ENCODE measurements at regions not wholly inside any gene's neighbourhood (a gene's known extent, or its start where the extent isn't known, plus 50 kb on each side); places are given as distances from the start of the nearest gene placed in this dataset.

DNA sequence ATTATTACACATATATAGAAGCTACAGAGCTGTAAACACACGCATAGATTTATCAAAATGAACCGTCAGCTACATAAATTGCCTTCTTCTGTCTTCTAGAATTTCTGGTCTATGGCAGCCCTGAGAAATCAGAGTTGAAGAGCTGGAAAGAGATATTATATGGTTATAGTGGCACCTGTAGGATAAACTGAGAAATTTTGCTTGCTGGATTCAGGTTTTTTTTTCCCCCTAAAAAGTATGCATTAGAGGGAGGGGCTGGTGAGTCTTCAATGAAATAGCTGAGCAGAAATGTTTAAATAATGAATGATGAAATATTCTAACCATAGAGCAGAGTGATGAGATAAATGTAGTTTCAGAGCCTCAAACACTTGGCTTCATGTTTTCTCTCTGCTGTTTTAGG is 78.0 kb upstream of the DYNC1I1 start:
- TF ChIP-seq TOX (CRISPR knock-in tag; IDR thresholded peaks at IDR 0.05; ENCODE audit: borderline replicate concordance) (no peak), TSHZ2 (CRISPR knock-in tag; IDR thresholded peaks at IDR 0.05) (no peak), POU6F1 (CRISPR knock-in tag; IDR thresholded peaks at IDR 0.05; ENCODE audit: borderline replicate concordance, low read depth) (no peak), BACH2 (CRISPR knock-in tag; IDR thresholded peaks at IDR 0.05; ENCODE audit: borderline replicate concordance) (no peak), ARNTL (CRISPR knock-in tag; IDR thresholded peaks at IDR 0.05; ENCODE audit: borderline replicate concordance, low read depth) (no peak), TCF4 (CRISPR knock-in tag; IDR thresholded peaks at IDR 0.05; ENCODE audit: borderline replicate concordance) (no peak), ZNF565 (CRISPR knock-in tag; conservative IDR thresholded peaks at IDR 0.05; ENCODE audit: low read depth) (no peak), ZC3H10 (CRISPR knock-in tag; IDR thresholded peaks at IDR 0.05) (no peak), SNAI2 (CRISPR knock-in tag; IDR thresholded peaks at IDR 0.05) (no peak), OSR1 (CRISPR knock-in tag; IDR thresholded peaks at IDR 0.05) (no peak), PATZ1 (CRISPR knock-in tag; IDR thresholded peaks at IDR 0.05; ENCODE audit: borderline replicate concordance) (no peak), GLIS3 (CRISPR knock-in tag; IDR thresholded peaks at IDR 0.05) (no peak), ZFP3 (CRISPR knock-in tag; IDR thresholded peaks at IDR 0.05) (no peak), ZFP30 (CRISPR knock-in tag; IDR thresholded peaks at IDR 0.05) (no peak), PPARA (CRISPR knock-in tag; IDR thresholded peaks at IDR 0.05; ENCODE audit: borderline replicate concordance) (no peak), CSDC2 (CRISPR knock-in tag; IDR thresholded peaks at IDR 0.05) (no peak)
- TF ChIP-seq, protein P1, sequence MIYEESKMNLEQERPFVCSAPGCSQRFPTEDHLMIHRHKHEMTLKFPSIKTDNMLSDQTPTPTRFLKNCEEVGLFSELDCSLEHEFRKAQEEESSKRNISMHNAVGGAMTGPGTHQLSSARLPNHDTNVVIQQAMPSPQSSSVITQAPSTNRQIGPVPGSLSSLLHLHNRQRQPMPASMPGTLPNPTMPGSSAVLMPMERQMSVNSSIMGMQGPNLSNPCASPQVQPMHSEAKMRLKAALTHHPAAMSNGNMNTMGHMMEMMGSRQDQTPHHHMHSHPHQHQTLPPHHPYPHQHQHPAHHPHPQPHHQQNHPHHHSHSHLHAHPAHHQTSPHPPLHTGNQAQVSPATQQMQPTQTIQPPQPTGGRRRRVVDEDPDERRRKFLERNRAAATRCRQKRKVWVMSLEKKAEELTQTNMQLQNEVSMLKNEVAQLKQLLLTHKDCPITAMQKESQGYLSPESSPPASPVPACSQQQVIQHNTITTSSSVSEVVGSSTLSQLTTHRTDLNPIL (CRISPR knock-in tag; IDR thresholded peaks at IDR 0.05; ENCODE audit: low read depth): no peak
- no peak for ATAC-seq

GRCh38 chr7:95693551-95694333 is 78.6 kb upstream of the DYNC1I1 start:
- no peak for ATAC-seq
- TF ChIP-seq ZNF70 (CRISPR knock-in tag; IDR thresholded peaks at IDR 0.05): no peak
- TF ChIP-seq ISL1 (CRISPR knock-in tag; IDR thresholded peaks at IDR 0.05): no peak
- TF ChIP-seq ARNTL (CRISPR knock-in tag; IDR thresholded peaks at IDR 0.05; ENCODE audit: borderline replicate concordance, low read depth): no peak
- TF ChIP-seq ESRRG (CRISPR knock-in tag; IDR thresholded peaks at IDR 0.05): no peak
- no peak for TF ChIP-seq BACH2 (CRISPR knock-in tag; IDR thresholded peaks at IDR 0.05; ENCODE audit: borderline replicate concordance)
- no peak for TF ChIP-seq PATZ1 (CRISPR knock-in tag; IDR thresholded peaks at IDR 0.05; ENCODE audit: borderline replicate concordance)
- TF ChIP-seq SNAI2 (CRISPR knock-in tag; IDR thresholded peaks at IDR 0.05): no peak
- TF ChIP-seq ZC3H10 (CRISPR knock-in tag; IDR thresholded peaks at IDR 0.05): no peak
- no peak for TF ChIP-seq TCF4 (CRISPR knock-in tag; IDR thresholded peaks at IDR 0.05; ENCODE audit: borderline replicate concordance)
- no peak for TF ChIP-seq CSDC2 (CRISPR knock-in tag; IDR thresholded peaks at IDR 0.05)
- no peak for TF ChIP-seq ZNF8 (CRISPR knock-in tag; IDR thresholded peaks at IDR 0.05)
- no peak for TF ChIP-seq CSRNP3 (CRISPR knock-in tag; IDR thresholded peaks at IDR 0.05)
- TF ChIP-seq POU6F1 (CRISPR knock-in tag; IDR thresholded peaks at IDR 0.05; ENCODE audit: borderline replicate concordance, low read depth): no peak
- no peak for TF ChIP-seq ZFP30 (CRISPR knock-in tag; IDR thresholded peaks at IDR 0.05)
